Mucosa of descending colon (tissue), 3 donors: ENCODE measurements at regions not wholly inside any gene's neighbourhood (a gene's known extent, or its start where the extent isn't known, plus 50 kb on each side); places are given as distances from the start of the nearest gene placed in this dataset.

ENCODE experiments used
- ATAC-seq: fragments of 200-7000 bp; cut with Tn5 transposase; one replicate; pipeline ENCODE4 v1.9.1; 2020; ENCODE audit warnings: mild to moderate bottlenecking, moderate library complexity
- DNase-seq, 3 donors: peaks; one replicate each; pipeline ENCODE4 v3.0.0-alpha.2; 2020
- H3K36me3 ChIP-seq: fragments of 200-600 bp; one replicate; pipeline ENCODE4 v1.8.0; 2021; ENCODE audit warnings: low read depth, mild to moderate bottlenecking
- H3K4me1 ChIP-seq: fragments of 200-600 bp; one replicate; pipeline ENCODE4 v1.8.0; 2021; ENCODE audit warnings: low read depth, mild to moderate bottlenecking
- H3K4me3 ChIP-seq: fragments of 200-600 bp; one replicate; pipeline ENCODE4 v1.8.0; 2021; ENCODE audit warnings: mild to moderate bottlenecking
- H3K9me3 ChIP-seq: fragments of 200-600 bp; one replicate; pipeline ENCODE4 v1.8.0; 2021; ENCODE audit warnings: mild to moderate bottlenecking
- CTCF ChIP-seq: fragments of 200-600 bp; IDR thresholded peaks from one replicate; pipeline ENCODE4 v1.8.0; 2022; ENCODE audit warnings: antibody characterized with exemption, mild to moderate bottlenecking
- intact Hi-C, 2 donors: fragments of 100-400 bp; cut with DNase I in 1 of 2; cut with micrococcal nuclease in 1 of 2; formaldehyde crosslinking; loops; one replicate each; pipeline versions ENCODE4 v1.11.0 to v1.11.1; 2022; cut with DNase I, micrococcal nuclease
- donor health status: DM: no; HTN: no; CAD: no; lungs with moderate emphysema.
- donor health status: DM: no; HTN: no; CAD: no.
- donor health status: DM: no; HTN: yes; CAD: no.

DNA sequence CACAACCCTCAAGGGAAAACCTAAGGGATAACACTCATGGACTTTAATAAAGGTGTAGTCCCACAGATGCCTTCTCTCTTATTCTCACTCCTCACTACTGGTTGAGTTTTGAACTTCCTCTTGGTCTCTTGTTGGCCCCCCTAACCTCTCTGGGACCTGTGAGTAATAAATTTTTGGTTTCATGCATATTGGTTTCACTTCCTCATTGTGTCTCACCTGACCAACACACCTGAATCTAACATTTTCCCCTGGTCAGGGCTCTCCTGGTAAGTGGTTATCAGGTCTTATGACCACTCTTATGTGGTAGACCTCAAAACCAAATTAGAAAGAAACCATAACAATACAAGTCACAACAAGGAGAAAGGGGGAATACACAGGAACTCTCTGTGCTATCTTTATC lies 60.5 kb upstream of the PRMT6 start:
- intact Hi-C loops, result no loop called here
- no peaks in the 10 kb centered on the region for H3K9me3 ChIP-seq
- no peaks in the 10 kb centered on the region for H3K36me3 ChIP-seq
- H3K4me3 ChIP-seq, result no peak overlapping the region
- TF ChIP-seq CTCF, result no peak
- ATAC-seq, result no peak
- peaks cover 5% of the 10 kb centered on the region for H3K4me1 ChIP-seq
- no peak for DNase-seq

- peaks cover 5% of the 10 kb centered on the region for H3K4me1 ChIP-seq
- H3K9me3 ChIP-seq, result no peaks in the 10 kb centered on the region
- DNase-seq (peak in 1 of 3 donors; percentile 24), ATAC-seq (peak; percentile 98)
- TF ChIP-seq CTCF, result no peak
- H3K4me3 ChIP-seq, result no peak overlapping the region
- intact Hi-C loops, result no loop called here
- H3K36me3 ChIP-seq, result no peaks in the 10 kb centered on the region
Observed at GRCh38 chr1:106998431-106999002, 58.0 kb upstream of the PRMT6 start.

GRCh38 chr1:107000902-107001301 lies 55.6 kb upstream of the PRMT6 start:
- Histone ChIP-seq H3K4me1 (peaks cover 5% of the 10 kb centered on the region), H3K9me3 (no peaks in the 10 kb centered on the region), H3K36me3 (no peaks in the 10 kb centered on the region), H3K4me3 (no peak overlapping the region)
- TF ChIP-seq CTCF, result no peak
- intact Hi-C loops, result no loop called here
- ATAC-seq (no peak), DNase-seq (no peak)

DNA sequence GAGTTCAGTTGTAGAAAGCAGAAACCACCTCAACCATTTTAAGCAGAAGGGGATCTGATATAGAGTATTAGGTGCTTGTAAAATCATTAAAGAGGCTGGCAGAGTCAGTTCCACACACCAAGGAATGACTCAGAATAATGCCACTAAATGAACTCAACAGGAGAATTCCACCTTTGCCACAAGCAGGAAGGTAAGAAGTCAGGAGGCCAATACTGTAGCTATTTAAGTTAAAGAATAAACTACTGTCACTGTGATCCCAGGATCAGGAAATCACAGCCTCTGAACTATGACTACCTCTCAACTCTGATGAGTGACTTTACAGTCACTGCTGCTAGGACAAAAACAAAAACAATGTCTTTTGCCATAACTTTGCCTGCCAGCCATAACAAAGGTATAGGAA lies 52.5 kb upstream of the PRMT6 start:
- Histone ChIP-seq H3K9me3 (no peaks in the 10 kb centered on the region), H3K4me1 (peaks cover under 1% of the 10 kb centered on the region), H3K4me3 (no peak overlapping the region), H3K36me3 (no peaks in the 10 kb centered on the region)
- DNase-seq (peak in 1 of 3 donors; percentile 21), ATAC-seq (peak; percentile 97)
- no peak for TF ChIP-seq CTCF
- intact Hi-C loops, result no loop called here

- H3K9me3 ChIP-seq, result no peaks in the 10 kb centered on the region
- no peak for TF ChIP-seq CTCF
- intact Hi-C loops, result no loop called here
- H3K4me1 ChIP-seq, result no peaks in the 10 kb centered on the region
- no peaks in the 10 kb centered on the region for H3K36me3 ChIP-seq
- no peak overlapping the region for H3K4me3 ChIP-seq
- no peak for DNase-seq
- ATAC-seq, result no peak
Observed at GRCh38 chr1:107004421-107004820, 52.1 kb upstream of the PRMT6 start.
